ENCODE measurements at regions not wholly inside any gene's neighbourhood (a gene's known extent, or its start where the extent isn't known, plus 50 kb on each side); places are given as distances from the start of the nearest gene placed in this dataset.

DNA sequence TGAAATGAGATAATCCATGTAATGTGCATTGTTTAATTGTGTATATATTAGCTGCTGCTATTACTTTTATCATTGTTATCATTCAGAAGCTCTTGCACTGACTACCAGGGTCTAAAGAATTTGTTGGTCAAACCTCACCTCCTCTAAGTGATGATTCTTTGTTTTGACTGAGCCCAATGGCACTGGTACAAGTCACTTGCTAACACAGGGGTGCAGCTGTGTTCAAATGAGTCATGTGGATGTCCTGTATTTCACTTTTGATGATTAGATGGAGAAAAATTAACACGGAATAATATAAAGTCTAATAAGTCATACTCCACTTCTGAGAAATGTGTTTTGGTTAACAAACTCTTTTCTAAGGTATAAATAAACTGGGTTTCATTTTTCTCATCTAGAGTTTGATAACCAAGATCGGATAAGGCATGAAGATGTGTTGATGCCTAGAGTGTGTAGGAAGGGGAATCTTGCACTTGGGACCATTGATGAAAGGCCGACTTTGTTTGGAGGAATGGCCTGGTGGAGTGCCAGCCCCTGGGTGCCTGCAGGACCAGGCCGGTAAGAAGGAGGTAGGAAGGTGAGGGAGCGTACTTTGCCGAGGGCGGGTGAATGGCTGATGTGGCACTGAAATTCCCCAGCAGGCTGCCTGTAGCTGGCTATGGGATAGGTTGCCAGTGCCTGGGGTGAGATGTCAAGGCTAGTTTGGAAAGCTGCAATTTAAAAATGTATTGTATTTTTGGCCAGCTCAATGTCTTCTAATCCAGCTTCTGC lies 244.7 kb upstream of the ZPLD1 start:
- DNase-seq (ENCODE audit: low read depth in 1 of 2, low spot score in 1 of 2): no peak
- in situ Hi-C loops (cut with HindIII; ENCODE audit: low pct_unique_long_range_greater_than_20kb, low sequenced_read_pairs): no loop called here
- TF ChIP-seq JUND (IDR thresholded peaks at IDR 0.05; ENCODE audit: low read depth): no peak

- TF ChIP-seq JUND (IDR thresholded peaks at IDR 0.05; ENCODE audit: low read depth): no peak
- no peak for DNase-seq (ENCODE audit: low read depth in 1 of 2, low spot score in 1 of 2)
- in situ Hi-C loops (cut with HindIII; ENCODE audit: low pct_unique_long_range_greater_than_20kb, low sequenced_read_pairs): no loop called here
Measured at GRCh38 chr3:102192575-102192974, 242.2 kb upstream of the ZPLD1 start.

DNA sequence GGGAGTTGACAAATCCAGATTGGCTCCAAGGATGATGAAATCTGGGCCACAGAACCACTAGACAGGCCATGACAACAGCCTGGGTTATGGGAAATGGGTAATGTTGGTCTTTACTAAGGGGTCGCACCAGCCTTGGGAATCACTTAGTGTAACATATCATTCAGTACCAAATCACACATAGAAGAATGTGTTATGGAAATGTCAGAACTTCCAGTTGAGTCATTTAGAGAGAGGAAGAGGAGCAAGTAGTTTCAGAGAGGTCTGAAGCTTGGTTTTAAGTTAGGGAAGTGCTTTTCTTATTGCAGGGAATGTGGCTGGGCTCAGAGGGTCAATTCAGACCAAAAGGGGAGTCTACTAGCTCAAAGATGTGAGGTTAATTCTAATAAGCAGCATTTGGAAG lies 241.6 kb upstream of the ZPLD1 start:
- in situ Hi-C loops (cut with HindIII; ENCODE audit: low pct_unique_long_range_greater_than_20kb, low sequenced_read_pairs): no loop called here
- TF ChIP-seq JUND (IDR thresholded peaks at IDR 0.05; ENCODE audit: low read depth): no peak
- no peak for DNase-seq (ENCODE audit: low read depth in 1 of 2, low spot score in 1 of 2)

- in situ Hi-C loops (cut with HindIII; ENCODE audit: low pct_unique_long_range_greater_than_20kb, low sequenced_read_pairs): no loop called here
- DNase-seq (ENCODE audit: low read depth in 1 of 2, low spot score in 1 of 2): no peak
- no peak for TF ChIP-seq JUND (IDR thresholded peaks at IDR 0.05; ENCODE audit: low read depth)
Measured at GRCh38 chr3:102194001-102194400, 240.8 kb upstream of the ZPLD1 start.

- no peak for TF ChIP-seq JUND (IDR thresholded peaks at IDR 0.05; ENCODE audit: low read depth)
- no peak for DNase-seq (ENCODE audit: low read depth in 1 of 2, low spot score in 1 of 2)
- in situ Hi-C loops (cut with HindIII; ENCODE audit: low pct_unique_long_range_greater_than_20kb, low sequenced_read_pairs): no loop called here
Measured at GRCh38 chr3:102194760-102195159, 240.1 kb upstream of the ZPLD1 start.

DNA sequence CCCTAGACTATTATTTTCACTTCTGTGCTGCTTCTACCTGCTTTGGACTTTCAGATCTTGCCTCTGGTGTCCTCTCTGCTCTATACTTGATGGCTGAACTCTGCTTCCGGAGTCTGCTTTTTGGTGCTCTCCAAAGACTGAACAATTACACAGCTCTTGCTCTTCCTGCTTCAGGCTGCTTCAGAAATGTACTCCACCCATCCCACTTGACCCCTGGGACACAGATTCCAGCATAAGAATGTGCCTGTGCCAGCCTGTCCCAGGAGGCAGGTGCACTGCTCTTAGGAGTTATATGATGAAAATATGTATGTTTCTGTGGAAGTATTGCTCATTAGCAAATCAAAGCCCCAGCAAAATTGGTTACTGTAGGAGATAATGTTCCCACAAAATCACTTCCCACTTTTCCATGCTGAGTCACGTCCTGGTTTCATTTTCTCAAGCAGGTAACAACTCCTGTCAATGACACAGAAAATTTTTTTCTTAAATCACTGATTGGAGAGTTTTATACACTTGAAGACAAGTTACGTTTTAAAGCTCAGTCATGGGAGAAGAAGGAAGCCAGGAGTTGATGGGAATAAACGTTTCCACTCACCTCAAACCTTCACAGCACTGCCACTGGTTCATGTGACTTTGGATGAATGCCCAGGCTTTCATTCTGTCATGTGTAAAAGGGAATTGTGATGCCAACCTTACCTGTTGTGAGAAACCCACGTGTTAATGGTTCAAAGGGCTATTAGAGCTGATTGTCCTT lies 239.4 kb upstream of the ZPLD1 start:
- in situ Hi-C loops (cut with HindIII; ENCODE audit: low pct_unique_long_range_greater_than_20kb, low sequenced_read_pairs): no loop called here
- TF ChIP-seq JUND (IDR thresholded peaks at IDR 0.05; ENCODE audit: low read depth): no peak
- DNase-seq (ENCODE audit: low read depth in 1 of 2, low spot score in 1 of 2): peak in 1 of 2 experiments; percentile 47

- in situ Hi-C loops (cut with HindIII; ENCODE audit: low pct_unique_long_range_greater_than_20kb, low sequenced_read_pairs): no loop called here
Measured at GRCh38 chr3:102200126-102200525, 234.7 kb upstream of the ZPLD1 start.

DNA sequence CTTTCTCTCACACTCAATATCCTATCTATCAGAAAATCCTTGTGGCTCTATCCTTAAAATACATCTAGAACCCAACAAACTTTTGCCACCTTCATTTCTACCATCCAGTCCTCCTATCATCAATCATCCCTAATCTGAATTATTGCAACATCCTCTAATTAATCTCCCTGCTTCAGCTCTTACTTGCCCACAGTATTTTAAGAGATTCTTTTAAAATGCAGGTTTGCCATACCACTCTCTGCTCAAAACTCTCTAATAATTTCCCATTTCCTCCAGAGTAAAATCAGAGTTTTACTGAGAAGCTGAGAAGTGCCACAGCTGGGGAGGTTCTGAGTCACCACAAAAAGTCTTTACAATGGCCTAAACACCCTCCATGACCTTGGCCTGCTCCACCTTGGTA lies 234.3 kb upstream of the ZPLD1 start:
- in situ Hi-C loops (cut with HindIII; ENCODE audit: low pct_unique_long_range_greater_than_20kb, low sequenced_read_pairs): no loop called here
- TF ChIP-seq JUND (IDR thresholded peaks at IDR 0.05; ENCODE audit: low read depth): no peak
- DNase-seq (ENCODE audit: low read depth in 1 of 2, low spot score in 1 of 2): no peak

More at GRCh38 chr3:102200126-102200525, 234.7 kb upstream of the ZPLD1 start:
- no peak for TF ChIP-seq JUND (IDR thresholded peaks at IDR 0.05; ENCODE audit: low read depth)
- DNase-seq (ENCODE audit: low read depth in 1 of 2, low spot score in 1 of 2): no peak

GRCh38 chr3:102205647-102206046 lies 229.2 kb upstream of the ZPLD1 start:
- in situ Hi-C loops (cut with HindIII; ENCODE audit: low pct_unique_long_range_greater_than_20kb, low sequenced_read_pairs): no loop called here
- no peak for TF ChIP-seq JUND (IDR thresholded peaks at IDR 0.05; ENCODE audit: low read depth)
- DNase-seq (ENCODE audit: low read depth in 1 of 2, low spot score in 1 of 2): no peak

DNA sequence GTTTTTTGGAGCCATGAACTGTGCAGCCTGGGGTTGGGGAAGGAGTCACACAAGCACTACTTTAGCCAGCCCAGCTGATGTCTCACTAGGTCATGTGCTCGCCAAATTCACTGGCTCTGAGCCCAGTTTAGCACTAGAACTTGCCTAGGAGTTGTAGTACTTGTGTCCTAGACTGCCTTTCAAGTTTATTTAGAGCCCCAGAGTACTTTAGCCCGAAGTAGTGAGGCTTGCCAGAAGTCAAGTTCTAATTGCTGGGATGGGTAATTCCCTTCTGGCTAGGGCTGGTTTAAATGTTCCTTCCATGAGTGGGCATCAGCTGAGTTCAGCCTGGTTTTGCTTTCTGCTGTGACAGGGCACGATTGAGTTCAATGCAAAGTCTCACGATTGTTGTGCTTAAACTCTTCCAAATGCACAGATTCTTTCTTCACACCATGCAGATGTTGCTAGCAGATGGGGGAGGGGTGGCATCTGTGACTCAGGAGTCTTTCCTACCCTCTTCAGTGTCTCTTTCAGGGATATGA lies 228.2 kb upstream of the ZPLD1 start:
- in situ Hi-C loops (cut with HindIII; ENCODE audit: low pct_unique_long_range_greater_than_20kb, low sequenced_read_pairs): no loop called here
- no peak for DNase-seq (ENCODE audit: low read depth in 1 of 2, low spot score in 1 of 2)
- no peak for TF ChIP-seq JUND (IDR thresholded peaks at IDR 0.05; ENCODE audit: low read depth)

DNA sequence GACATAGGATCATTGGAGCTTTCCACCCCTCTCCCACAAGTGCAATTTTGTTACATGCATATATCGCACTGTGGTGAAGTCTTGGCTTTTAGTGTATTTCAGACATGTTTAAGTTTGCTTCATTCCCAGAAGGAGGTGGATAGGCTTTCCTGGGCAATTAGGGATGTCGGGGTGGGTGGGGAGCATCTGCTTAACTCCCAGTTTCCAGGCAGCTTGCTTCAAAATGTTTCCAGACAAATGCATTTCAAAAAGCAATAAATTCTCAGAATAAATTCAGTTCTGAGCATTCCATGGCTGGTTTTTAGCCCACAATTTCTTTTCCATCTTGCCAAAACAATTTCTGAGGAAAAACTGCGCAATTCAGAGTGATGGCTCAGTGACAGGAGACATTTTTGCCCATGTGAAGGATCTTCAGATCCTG lies 227.7 kb upstream of the ZPLD1 start:
- in situ Hi-C loops (cut with HindIII; ENCODE audit: low pct_unique_long_range_greater_than_20kb, low sequenced_read_pairs): no loop called here
- no peak for DNase-seq (ENCODE audit: low read depth in 1 of 2, low spot score in 1 of 2)
- no peak for TF ChIP-seq JUND (IDR thresholded peaks at IDR 0.05; ENCODE audit: low read depth)

DNA sequence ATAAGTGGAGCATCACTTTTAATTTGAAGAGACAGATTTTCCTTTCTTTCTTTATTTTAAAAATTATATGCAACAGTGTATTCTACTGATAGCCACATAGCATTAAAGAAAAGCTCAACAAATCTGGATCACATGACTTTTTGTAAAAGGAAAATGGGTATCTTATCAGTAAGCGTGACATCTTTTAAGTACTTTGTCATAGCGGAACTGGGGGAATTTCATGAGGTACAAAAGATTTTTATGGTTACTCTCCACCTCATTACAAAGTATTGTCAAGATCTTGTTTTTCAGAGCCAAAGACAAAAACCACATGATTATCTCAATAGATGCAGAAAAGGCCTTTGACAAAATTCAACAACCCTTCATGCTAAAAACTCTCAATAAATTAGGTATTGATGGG lies 219.6 kb upstream of the ZPLD1 start:
- in situ Hi-C loops (cut with HindIII; ENCODE audit: low pct_unique_long_range_greater_than_20kb, low sequenced_read_pairs): no loop called here
- DNase-seq (ENCODE audit: low read depth in 1 of 2, low spot score in 1 of 2): no peak
- TF ChIP-seq JUND (IDR thresholded peaks at IDR 0.05; ENCODE audit: low read depth): no peak

- in situ Hi-C loops (cut with HindIII; ENCODE audit: low pct_unique_long_range_greater_than_20kb, low sequenced_read_pairs): no loop called here
- no peak for TF ChIP-seq JUND (IDR thresholded peaks at IDR 0.05; ENCODE audit: low read depth)
- no peak for DNase-seq (ENCODE audit: low read depth in 1 of 2, low spot score in 1 of 2)
Measured at GRCh38 chr3:102223132-102223531, 211.7 kb upstream of the ZPLD1 start.
